SK-N-SH (cell line): ENCODE measurements at regions not wholly inside any gene's neighbourhood (a gene's known extent, or its start where the extent isn't known, plus 50 kb on each side); places are given as distances from the start of the nearest gene placed in this dataset.

Experiments
- CTCF ChIA-PET: fragments of 300-600, 350-600 bp; formaldehyde crosslinking; extraction: SDS; loops from one replicate; lab custom pipeline; 2021; lab: Yijun Ruan, JAX
- POLR2A ChIA-PET: fragments of 350-600 bp; sonication (Branson Sonifier 250); formaldehyde crosslinking; extraction: SDS; loops from one replicate; lab custom pipeline; 2020; ENCODE audit warnings: antibody characterized with exemption, inconsistent platforms; lab: Yijun Ruan, JAX
- DNase-seq: peaks from one replicate; pipeline ENCODE4 v3.0.0; 2012
- H2AFZ ChIP-seq: fragments of 200-600 bp; sonication (generic); 2 replicates; pipeline ENCODE4 v1.8.1; 2016; ENCODE audit warnings: antibody characterized with exemption, mild to moderate bottlenecking, low read depth
- H3F3A ChIP-seq: fragments of 200-600 bp; sonication (generic); replicated peaks from 2 replicates; pipeline ENCODE3; 2016; ENCODE audit warnings: antibody characterized with exemption, mild to moderate bottlenecking; ENCODE audit not compliant: insufficient read depth
- H3K27ac ChIP-seq, 2 experiments: fragments of 200-500 bp in 1 of 2; fragments of 200-600 bp in 1 of 2; sonication (Bioruptor generic) in 1 of 2; sonication (generic), shearing (Covaris generic) in 1 of 2; 2 replicates each; pipeline versions ENCODE4 v1.5.1 to v1.6.1; 2014 to 2016; ENCODE audit warnings: low read depth in 2 of 2, inconsistent platforms in 1 of 2, low read length in 1 of 2, mild to moderate bottlenecking in 1 of 2, mixed read lengths in 1 of 2
- H3K27me3 ChIP-seq: fragments of 200-600 bp; sonication (generic), shearing (Covaris generic); 2 replicates; pipeline ENCODE4 v1.6.1; 2016; ENCODE audit warnings: mixed run types; ENCODE audit not compliant: insufficient read depth
- H3K36me3 ChIP-seq, 2 experiments: fragments of 200-500 bp in 1 of 2; fragments of 200-600 bp in 1 of 2; sonication (Bioruptor generic) in 1 of 2; sonication (generic) in 1 of 2; replicated peaks in 1 of 2; 2 replicates each; pipeline versions ENCODE3 to v1.5.1; 2014 to 2016; ENCODE audit warnings: low read length in 1 of 2, mild to moderate bottlenecking in 1 of 2; ENCODE audit not compliant: insufficient read depth in 2 of 2, control insufficient read depth in 1 of 2
- H3K4me1 ChIP-seq, 2 experiments: fragments of 200-500 bp in 1 of 2; fragments of 200-600 bp in 1 of 2; sonication (Bioruptor generic) in 1 of 2; sonication (generic), shearing (Covaris generic) in 1 of 2; 2 replicates each; pipeline versions ENCODE4 v1.5.1 to v1.6.1; 2014 to 2016; ENCODE audit warnings: low read depth in 1 of 2, low read length in 1 of 2, mixed run types in 1 of 2; ENCODE audit not compliant: insufficient read depth in 2 of 2, control insufficient read depth in 1 of 2
- H3K4me2 ChIP-seq: fragments of 200-600 bp; sonication (generic), shearing (Covaris generic); 2 replicates; pipeline ENCODE4 v1.6.1; 2017; ENCODE audit warnings: mixed run types
- H3K4me3 ChIP-seq, 2 experiments: fragments of 200-500 bp in 1 of 2; fragments of 200-600 bp in 1 of 2; sonication (Bioruptor generic) in 1 of 2; sonication (generic), shearing (Covaris generic) in 1 of 2; 2 replicates each; pipeline versions ENCODE4 v1.5.1 to v1.8.1; 2014 to 2016; ENCODE audit warnings: low read depth in 2 of 2, inconsistent platforms in 1 of 2, low read length in 1 of 2, mild to moderate bottlenecking in 1 of 2, mixed read lengths in 1 of 2, moderate library complexity in 1 of 2
- H3K79me2 ChIP-seq: fragments of 200-600 bp; sonication (generic); 2 replicates; pipeline ENCODE4 v1.8.1; 2017; ENCODE audit warnings: mild to moderate bottlenecking; ENCODE audit not compliant: insufficient read depth
- H3K9ac ChIP-seq: fragments of 200-600 bp; sonication (generic); 2 replicates; pipeline ENCODE4 v1.6.1; 2017; ENCODE audit warnings: mixed run types
- H3K9me2 ChIP-seq: fragments of 200-600 bp; sonication (generic); 2 replicates; pipeline ENCODE4 v1.6.1; 2017; ENCODE audit warnings: mixed run types
- H3K9me3 ChIP-seq: fragments of 200-600 bp; sonication (generic); 2 replicates; pipeline ENCODE4 v1.6.1; 2017; ENCODE audit warnings: mixed run types, mild to moderate bottlenecking, moderate library complexity
- H4K20me1 ChIP-seq: fragments of 200-600 bp; sonication (generic); 2 replicates; pipeline ENCODE4 v1.6.1; 2017; ENCODE audit warnings: mild to moderate bottlenecking, mixed run types; ENCODE audit not compliant: insufficient read depth
- CHD2 ChIP-seq: fragments of 150-350 bp; IDR thresholded peaks from 2 replicates; pipeline ENCODE4 v1.6.1; 2018; ENCODE audit warnings: low read length; ENCODE audit not compliant: partially characterized antibody
- ELF1 ChIP-seq: IDR thresholded peaks from 2 replicates; pipeline ENCODE4 v1.4.0; 2012
- EP300 ChIP-seq, 2 experiments: IDR thresholded peaks; 2 replicates each; pipeline versions ENCODE4 v1.4.0 to v1.6.1; 2012; ENCODE audit warnings: borderline replicate concordance in 1 of 2, low read depth in 1 of 2, low read length in 1 of 2
- EZH2phosphoT487 ChIP-seq: fragments of 200-600 bp; sonication (generic); IDR thresholded peaks from 2 replicates; pipeline ENCODE4 v1.6.1; 2017; ENCODE audit warnings: low read depth, mixed run types, mild to moderate bottlenecking, antibody characterized with exemption, moderate library complexity, borderline replicate concordance
- FOSL2 ChIP-seq: IDR thresholded peaks from 2 replicates; pipeline ENCODE4 v1.4.0; 2012; ENCODE audit warnings: low read depth, mild to moderate bottlenecking, moderate library complexity, borderline replicate concordance
- FOXJ3 ChIP-seq: sonication (generic); formaldehyde crosslinking; IDR thresholded peaks from 2 replicates; pipeline ENCODE4 v1.5.1; 2020; ENCODE audit warnings: mild to moderate bottlenecking, missing genetic modification reagents
- FOXM1 ChIP-seq: IDR thresholded peaks from 2 replicates; pipeline ENCODE4 v1.4.0; 2012; ENCODE audit warnings: low read depth, mild to moderate bottlenecking
- GABPA ChIP-seq: IDR thresholded peaks from 2 replicates; pipeline ENCODE4 v1.4.0; 2012; ENCODE audit warnings: low read depth, mild to moderate bottlenecking
- GATA2 ChIP-seq: sonication (generic); formaldehyde crosslinking; IDR thresholded peaks from 2 replicates; pipeline ENCODE4 v1.5.0; 2020; ENCODE audit warnings: mild to moderate bottlenecking, missing genetic modification reagents
- MXI1 ChIP-seq: IDR thresholded peaks from 2 replicates; pipeline ENCODE4 v1.6.1; 2012; ENCODE audit warnings: mild to moderate bottlenecking, low read depth, low read length, improper control_type of control experiment
- NFIC ChIP-seq: IDR thresholded peaks from 2 replicates; pipeline ENCODE4 v1.4.0; 2012; ENCODE audit warnings: borderline replicate concordance
- NRF1 ChIP-seq: IDR thresholded peaks from 2 replicates; pipeline ENCODE4 v1.6.1; 2012; ENCODE audit warnings: low read depth, mild to moderate bottlenecking, low read length
- RCOR1 ChIP-seq: fragments of 150-350 bp; IDR thresholded peaks from 2 replicates; pipeline ENCODE4 v1.6.1; 2017; ENCODE audit warnings: antibody characterized with exemption, low read length
- SIN3A ChIP-seq: IDR thresholded peaks from 2 replicates; pipeline ENCODE4 v1.6.1; 2012; ENCODE audit warnings: low read depth, mild to moderate bottlenecking, low read length, moderate library complexity, borderline replicate concordance
- TCF12 ChIP-seq: IDR thresholded peaks from 2 replicates; pipeline ENCODE4 v1.4.0; 2012
- TEAD4 ChIP-seq: IDR thresholded peaks from 2 replicates; pipeline ENCODE4 v1.4.0; 2012; ENCODE audit warnings: mild to moderate bottlenecking, borderline replicate concordance; ENCODE audit not compliant: insufficient read depth
- WGBS: methylation state at CpG from one replicate; pipeline ENCODE4 v1.1.6; 2017; ENCODE audit warnings: low lambda C conversion rate; 5-methylcytosine and 5-hydroxymethylcytosine counted together
- TF ChIP-seq, protein P1 (sequence below): IDR thresholded peaks from 2 replicates; pipeline ENCODE4 v1.6.1; 2012; ENCODE audit warnings: mild to moderate bottlenecking, low read depth, low read length, moderate library complexity
- TF ChIP-seq, protein P2 (sequence below): fragments of 150-350 bp; IDR thresholded peaks from 2 replicates; pipeline ENCODE4 v1.6.1; 2017; ENCODE audit warnings: antibody characterized with exemption, low read length, low read depth, borderline replicate concordance
- TF ChIP-seq, protein P3 (sequence below): IDR thresholded peaks from 2 replicates; pipeline ENCODE4 v1.4.0; 2012; ENCODE audit warnings: low read depth, borderline replicate concordance
- TF ChIP-seq, protein P4 (sequence below): IDR thresholded peaks from 2 replicates; pipeline ENCODE4; 2012

DNA sequence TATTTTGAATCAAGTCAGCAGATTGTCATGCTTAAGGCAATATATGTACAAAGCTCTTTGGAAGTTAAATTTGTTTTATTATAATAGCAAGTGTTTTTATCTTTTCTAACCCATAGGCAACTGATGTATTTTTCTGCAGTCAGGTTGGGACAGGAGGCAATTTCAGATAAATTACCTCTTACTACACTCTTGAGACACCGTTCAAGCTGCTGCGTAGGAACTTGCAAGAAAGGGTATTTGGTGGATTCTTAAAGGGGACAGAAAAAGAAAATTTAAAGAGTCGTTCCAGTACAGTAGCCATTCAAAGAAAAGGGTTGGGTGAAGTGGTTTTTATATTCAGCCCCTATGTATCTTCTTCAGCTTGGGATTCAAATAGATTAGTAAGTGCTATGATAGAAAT is 112.4 kb upstream of the APC start:
- no peak overlapping the region for H2AFZ ChIP-seq
- no peak overlapping the region for H3K4me3 ChIP-seq
- H3K9ac ChIP-seq: no peak overlapping the region
- no peak overlapping the region for H3K4me2 ChIP-seq
- peaks cover 0 to 2% of the 10 kb centered on the region in 2 experiments; a peak in 2 of 4 replicates for H3K4me1 ChIP-seq
- H3K27me3 ChIP-seq: no peaks in the 10 kb centered on the region
- H4K20me1 ChIP-seq: no peaks in the 10 kb centered on the region
- DNase-seq: no peak
- no peaks in the 10 kb centered on the region for H3F3A ChIP-seq
- POLR2A ChIA-PET: interaction anchor here (0.6 to 1.2 kb wide), 2 partner anchors 14 to 99 kb away, joined by 3 read pairs; no protein-coding TSS in a partner anchor
- H3K27ac ChIP-seq: no peak overlapping the region
- TF ChIP-seq GABPA: no peak
- TF ChIP-seq EP300 (IDR thresholded peaks at IDR 0.05; ENCODE audit: borderline replicate concordance in 1 of 2, low read depth in 1 of 2, low read length in 1 of 2): no peak
- no peak for TF ChIP-seq RCOR1
- TF ChIP-seq, protein P1, sequence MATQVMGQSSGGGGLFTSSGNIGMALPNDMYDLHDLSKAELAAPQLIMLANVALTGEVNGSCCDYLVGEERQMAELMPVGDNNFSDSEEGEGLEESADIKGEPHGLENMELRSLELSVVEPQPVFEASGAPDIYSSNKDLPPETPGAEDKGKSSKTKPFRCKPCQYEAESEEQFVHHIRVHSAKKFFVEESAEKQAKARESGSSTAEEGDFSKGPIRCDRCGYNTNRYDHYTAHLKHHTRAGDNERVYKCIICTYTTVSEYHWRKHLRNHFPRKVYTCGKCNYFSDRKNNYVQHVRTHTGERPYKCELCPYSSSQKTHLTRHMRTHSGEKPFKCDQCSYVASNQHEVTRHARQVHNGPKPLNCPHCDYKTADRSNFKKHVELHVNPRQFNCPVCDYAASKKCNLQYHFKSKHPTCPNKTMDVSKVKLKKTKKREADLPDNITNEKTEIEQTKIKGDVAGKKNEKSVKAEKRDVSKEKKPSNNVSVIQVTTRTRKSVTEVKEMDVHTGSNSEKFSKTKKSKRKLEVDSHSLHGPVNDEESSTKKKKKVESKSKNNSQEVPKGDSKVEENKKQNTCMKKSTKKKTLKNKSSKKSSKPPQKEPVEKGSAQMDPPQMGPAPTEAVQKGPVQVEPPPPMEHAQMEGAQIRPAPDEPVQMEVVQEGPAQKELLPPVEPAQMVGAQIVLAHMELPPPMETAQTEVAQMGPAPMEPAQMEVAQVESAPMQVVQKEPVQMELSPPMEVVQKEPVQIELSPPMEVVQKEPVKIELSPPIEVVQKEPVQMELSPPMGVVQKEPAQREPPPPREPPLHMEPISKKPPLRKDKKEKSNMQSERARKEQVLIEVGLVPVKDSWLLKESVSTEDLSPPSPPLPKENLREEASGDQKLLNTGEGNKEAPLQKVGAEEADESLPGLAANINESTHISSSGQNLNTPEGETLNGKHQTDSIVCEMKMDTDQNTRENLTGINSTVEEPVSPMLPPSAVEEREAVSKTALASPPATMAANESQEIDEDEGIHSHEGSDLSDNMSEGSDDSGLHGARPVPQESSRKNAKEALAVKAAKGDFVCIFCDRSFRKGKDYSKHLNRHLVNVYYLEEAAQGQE: no peak
- TF ChIP-seq, protein P2, sequence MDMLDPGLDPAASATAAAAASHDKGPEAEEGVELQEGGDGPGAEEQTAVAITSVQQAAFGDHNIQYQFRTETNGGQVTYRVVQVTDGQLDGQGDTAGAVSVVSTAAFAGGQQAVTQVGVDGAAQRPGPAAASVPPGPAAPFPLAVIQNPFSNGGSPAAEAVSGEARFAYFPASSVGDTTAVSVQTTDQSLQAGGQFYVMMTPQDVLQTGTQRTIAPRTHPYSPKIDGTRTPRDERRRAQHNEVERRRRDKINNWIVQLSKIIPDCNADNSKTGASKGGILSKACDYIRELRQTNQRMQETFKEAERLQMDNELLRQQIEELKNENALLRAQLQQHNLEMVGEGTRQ: no peak
- TF ChIP-seq SIN3A: no peak
- TF ChIP-seq FOSL2: no peak
- no peak for TF ChIP-seq CHD2
- TF ChIP-seq GATA2: no peak
- TF ChIP-seq FOXJ3 (CRISPR knock-in tag): no peak
- TF ChIP-seq TEAD4: no peak
- TF ChIP-seq, all 33 proteins: peak for 0
- 51% methylated on average over 3 of the region's 3 CpGs for WGBS
- H3K36me3 ChIP-seq: no peaks in the 10 kb centered on the region
- CTCF ChIA-PET: interaction anchor here (0.8 to 1.2 kb wide), 2 partner anchors 26 to 73 kb away, joined by 3 to 4 read pairs; no protein-coding TSS in a partner anchor
- no peaks in the 10 kb centered on the region for H3K9me2 ChIP-seq
- H3K79me2 ChIP-seq: no peaks in the 10 kb centered on the region
- no peaks in the 10 kb centered on the region for H3K9me3 ChIP-seq

DNA sequence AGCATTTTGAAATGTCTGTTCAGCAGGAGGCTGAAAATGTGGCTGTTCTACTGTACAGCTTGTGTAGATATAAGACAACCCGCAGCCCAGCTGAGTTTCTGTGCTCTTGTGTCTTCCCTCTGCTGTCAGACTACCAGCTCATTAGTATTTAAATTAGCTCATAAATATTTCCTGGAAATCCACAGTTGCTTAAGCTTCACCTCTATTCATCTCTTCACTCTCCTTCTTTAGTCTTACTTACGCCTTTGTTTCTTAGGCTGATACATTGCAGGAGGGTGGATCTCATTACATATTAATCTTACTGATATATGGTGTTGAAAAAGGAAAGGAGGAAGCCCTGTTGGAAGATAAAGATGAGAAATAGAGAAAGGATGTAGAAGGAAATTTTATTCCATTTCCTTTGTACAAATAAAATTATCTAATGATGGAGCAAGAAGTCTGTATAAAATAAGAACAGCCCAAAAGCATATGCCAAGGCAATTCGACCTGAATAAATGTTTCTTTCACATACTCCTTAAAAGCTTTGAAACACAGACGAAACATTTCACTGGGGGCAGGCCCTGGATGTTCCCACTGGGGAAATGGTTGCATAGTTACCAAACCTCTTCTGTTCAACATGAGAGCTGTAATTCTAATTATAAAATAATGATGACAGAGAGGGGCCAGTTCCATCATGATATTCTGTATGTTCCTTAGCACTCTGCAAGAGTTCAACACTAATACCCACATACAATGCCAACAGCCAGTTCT is 111.8 kb upstream of the APC start:
- no peak overlapping the region for H3K27ac ChIP-seq
- H3K4me1 ChIP-seq: peaks cover 0 to 8% of the 10 kb centered on the region in 2 experiments; a peak in 2 of 4 replicates
- no peak overlapping the region for H3K4me3 ChIP-seq
- H3K27me3 ChIP-seq: no peaks in the 10 kb centered on the region
- ChIA-PET POLR2A (interaction anchor here (0.6 to 1.2 kb wide), 2 partner anchors 14 to 99 kb away, joined by 3 read pairs; no protein-coding TSS in a partner anchor), CTCF (interaction anchor here (0.8 to 1.2 kb wide), 2 partner anchors 25 to 74 kb away, joined by 3 to 4 read pairs; no protein-coding TSS in a partner anchor)
- H3K9me2 ChIP-seq: no peaks in the 10 kb centered on the region
- H3K79me2 ChIP-seq: no peaks in the 10 kb centered on the region
- no peak overlapping the region for H2AFZ ChIP-seq
- no peaks in the 10 kb centered on the region for H3F3A ChIP-seq
- H3K9ac ChIP-seq: no peak overlapping the region
- no peaks in the 10 kb centered on the region for H4K20me1 ChIP-seq
- WGBS: 57% methylated on average over 4 of the region's 4 CpGs
- H3K36me3 ChIP-seq: no peaks in the 10 kb centered on the region
- DNase-seq: no peak
- H3K4me2 ChIP-seq: no peak overlapping the region
- H3K9me3 ChIP-seq: no peaks in the 10 kb centered on the region
- no peak for TF ChIP-seq CHD2
- TF ChIP-seq EP300 (IDR thresholded peaks at IDR 0.05; ENCODE audit: borderline replicate concordance in 1 of 2, low read depth in 1 of 2, low read length in 1 of 2): no peak
- no peak for TF ChIP-seq EZH2phosphoT487
- no peak for TF ChIP-seq TCF12
- TF ChIP-seq, protein P3, sequence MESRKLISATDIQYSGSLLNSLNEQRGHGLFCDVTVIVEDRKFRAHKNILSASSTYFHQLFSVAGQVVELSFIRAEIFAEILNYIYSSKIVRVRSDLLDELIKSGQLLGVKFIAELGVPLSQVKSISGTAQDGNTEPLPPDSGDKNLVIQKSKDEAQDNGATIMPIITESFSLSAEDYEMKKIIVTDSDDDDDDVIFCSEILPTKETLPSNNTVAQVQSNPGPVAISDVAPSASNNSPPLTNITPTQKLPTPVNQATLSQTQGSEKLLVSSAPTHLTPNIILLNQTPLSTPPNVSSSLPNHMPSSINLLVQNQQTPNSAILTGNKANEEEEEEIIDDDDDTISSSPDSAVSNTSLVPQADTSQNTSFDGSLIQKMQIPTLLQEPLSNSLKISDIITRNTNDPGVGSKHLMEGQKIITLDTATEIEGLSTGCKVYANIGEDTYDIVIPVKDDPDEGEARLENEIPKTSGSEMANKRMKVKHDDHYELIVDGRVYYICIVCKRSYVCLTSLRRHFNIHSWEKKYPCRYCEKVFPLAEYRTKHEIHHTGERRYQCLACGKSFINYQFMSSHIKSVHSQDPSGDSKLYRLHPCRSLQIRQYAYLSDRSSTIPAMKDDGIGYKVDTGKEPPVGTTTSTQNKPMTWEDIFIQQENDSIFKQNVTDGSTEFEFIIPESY: no peak
- no peak for TF ChIP-seq MXI1
- no peak for TF ChIP-seq ELF1
- TF ChIP-seq SIN3A: no peak
- no peak for TF ChIP-seq NFIC
- no peak for TF ChIP-seq NRF1
- TF ChIP-seq, protein P4, sequence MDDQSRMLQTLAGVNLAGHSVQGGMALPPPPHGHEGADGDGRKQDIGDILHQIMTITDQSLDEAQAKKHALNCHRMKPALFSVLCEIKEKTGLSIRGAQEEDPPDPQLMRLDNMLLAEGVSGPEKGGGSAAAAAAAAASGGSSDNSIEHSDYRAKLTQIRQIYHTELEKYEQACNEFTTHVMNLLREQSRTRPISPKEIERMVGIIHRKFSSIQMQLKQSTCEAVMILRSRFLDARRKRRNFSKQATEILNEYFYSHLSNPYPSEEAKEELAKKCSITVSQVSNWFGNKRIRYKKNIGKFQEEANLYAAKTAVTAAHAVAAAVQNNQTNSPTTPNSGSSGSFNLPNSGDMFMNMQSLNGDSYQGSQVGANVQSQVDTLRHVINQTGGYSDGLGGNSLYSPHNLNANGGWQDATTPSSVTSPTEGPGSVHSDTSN: no peak
- no peak for TF ChIP-seq FOXM1
